MM.1S (cell line): ENCODE measurements at regions not wholly inside any gene's neighbourhood (a gene's known extent, or its start where the extent isn't known, plus 50 kb on each side); places are given as distances from the start of the nearest gene placed in this dataset.

ENCODE experiments used
- DNase-seq: peaks from one replicate; pipeline ENCODE4 v3.0.0-alpha.2; 2015
- H2AFZ ChIP-seq: fragments of 300-600 bp; sonication (generic); 2 replicates; pipeline ENCODE4 v1.6.0; 2016; ENCODE audit warnings: antibody characterized with exemption, low read length
- H3F3A ChIP-seq: fragments of 300-600 bp; sonication (generic); 2 replicates; pipeline ENCODE4 v1.6.1; 2016; ENCODE audit warnings: mild to moderate bottlenecking, antibody characterized with exemption, low read length, moderate library complexity, mixed read lengths; ENCODE audit not compliant: insufficient read depth
- H3K27ac ChIP-seq: fragments of 300-600 bp; sonication (generic); 2 replicates; pipeline ENCODE4 v1.5.1; 2016; ENCODE audit warnings: mild to moderate bottlenecking, low read length
- H3K27me3 ChIP-seq: fragments of 300-600 bp; sonication (generic); replicated peaks from 2 replicates; pipeline ENCODE4 v1.6.0; 2016; ENCODE audit warnings: low read length; ENCODE audit not compliant: insufficient read depth
- H3K36me3 ChIP-seq: fragments of 300-600 bp; sonication (generic); replicated peaks from 2 replicates; pipeline ENCODE4 v1.6.1; 2016; ENCODE audit warnings: mild to moderate bottlenecking, low read length, mixed read lengths; ENCODE audit not compliant: insufficient read depth
- H3K4me1 ChIP-seq: fragments of 300-600 bp; sonication (generic); 2 replicates; pipeline ENCODE4 v1.6.1; 2016; ENCODE audit warnings: low read length, mixed read lengths
- H3K4me2 ChIP-seq: fragments of 300-600 bp; sonication (generic); 2 replicates; pipeline ENCODE4 v1.6.0; 2016; ENCODE audit warnings: low read depth, low read length
- H3K4me3 ChIP-seq: fragments of 300-600 bp; sonication (generic); 2 replicates; pipeline ENCODE4 v1.5.1; 2016; ENCODE audit warnings: low read length, mixed read lengths
- H3K79me2 ChIP-seq: fragments of 300-600 bp; sonication (generic); 2 replicates; pipeline ENCODE4 v1.6.1; 2016; ENCODE audit warnings: mixed run types, low read length, mixed read lengths
- H3K9ac ChIP-seq: fragments of 300-600 bp; sonication (generic); 2 replicates; pipeline ENCODE4 v1.6.1; 2016; ENCODE audit warnings: low read length, mixed read lengths
- H3K9me2 ChIP-seq: fragments of 300-600 bp; sonication (generic); replicated peaks from 2 replicates; pipeline ENCODE4 v1.6.1; 2016; ENCODE audit warnings: mild to moderate bottlenecking, low read length, mixed read lengths; ENCODE audit not compliant: insufficient read depth
- H3K9me3 ChIP-seq: fragments of 300-600 bp; sonication (generic); replicated peaks from 2 replicates; pipeline ENCODE4 v1.6.1; 2016; ENCODE audit warnings: mild to moderate bottlenecking, low read length, mixed read lengths; ENCODE audit not compliant: insufficient read depth
- H4K20me1 ChIP-seq: fragments of 300-600 bp; sonication (generic); 2 replicates; pipeline ENCODE4 v1.6.1; 2016; ENCODE audit warnings: mild to moderate bottlenecking, low read length, moderate library complexity, mixed read lengths; ENCODE audit not compliant: insufficient read depth
- CTCF ChIP-seq: fragments of 300-600 bp; sonication (generic); IDR thresholded peaks from 2 replicates; pipeline ENCODE4 v1.5.1; 2016; ENCODE audit warnings: antibody characterized with exemption, low read length, mixed read lengths
- EZH2 ChIP-seq: fragments of 300-600 bp; sonication (generic); optimal IDR thresholded peaks from 2 replicates; pipeline ENCODE3; 2017; ENCODE audit warnings: low read depth, mild to moderate bottlenecking, antibody characterized with exemption, low read length, mixed read lengths
- EZH2phosphoT487 ChIP-seq: fragments of 300-600 bp; sonication (generic); IDR thresholded peaks from 2 replicates; pipeline ENCODE4 v1.6.1; 2018; ENCODE audit warnings: antibody characterized with exemption, low read length

GRCh38 chr14:55891692-55892091, 226.5 kb upstream of the PELI2 start:
- Histone ChIP-seq H3K36me3 (no peaks in the 10 kb centered on the region), H3K79me2 (no peaks in the 10 kb centered on the region), H3K27me3 (no peaks in the 10 kb centered on the region), H2AFZ (no peak overlapping the region), H3K27ac (no peak overlapping the region), H3K4me2 (no peak overlapping the region), H3K9me2 (no peaks in the 10 kb centered on the region), H3F3A (no peaks in the 10 kb centered on the region), H3K4me3 (no peak overlapping the region), H3K4me1 (no peaks in the 10 kb centered on the region), H3K9ac (no peak overlapping the region), H4K20me1 (no peaks in the 10 kb centered on the region), H3K9me3 (no peaks in the 10 kb centered on the region)
- TF ChIP-seq CTCF (no peak), EZH2phosphoT487 (no peak), EZH2 (no peak)
- no peak for DNase-seq

GRCh38 chr14:55892906-55893305, 225.3 kb upstream of the PELI2 start:
- no peak overlapping the region for H3K27ac ChIP-seq
- no peaks in the 10 kb centered on the region for H3K4me1 ChIP-seq
- H3K9ac ChIP-seq, result no peak overlapping the region
- H3K4me2 ChIP-seq, result no peak overlapping the region
- no peaks in the 10 kb centered on the region for H4K20me1 ChIP-seq
- DNase-seq, result no peak
- H3K27me3 ChIP-seq, result no peaks in the 10 kb centered on the region
- TF ChIP-seq CTCF, result no peak
- TF ChIP-seq EZH2, result no peak
- no peak for TF ChIP-seq EZH2phosphoT487
- no peaks in the 10 kb centered on the region for H3K9me3 ChIP-seq
- H3K79me2 ChIP-seq, result no peaks in the 10 kb centered on the region
- no peak overlapping the region for H2AFZ ChIP-seq
- no peak overlapping the region for H3K4me3 ChIP-seq
- H3K36me3 ChIP-seq, result no peaks in the 10 kb centered on the region
- no peaks in the 10 kb centered on the region for H3K9me2 ChIP-seq
- H3F3A ChIP-seq, result no peaks in the 10 kb centered on the region

GRCh38 chr14:55893705-55894104, 224.5 kb upstream of the PELI2 start:
- Histone ChIP-seq H3K36me3 (no peaks in the 10 kb centered on the region), H3K79me2 (no peaks in the 10 kb centered on the region), H3K4me2 (no peak overlapping the region), H3F3A (no peaks in the 10 kb centered on the region), H3K4me1 (no peaks in the 10 kb centered on the region), H2AFZ (no peak overlapping the region), H3K9me3 (no peaks in the 10 kb centered on the region), H3K27me3 (no peaks in the 10 kb centered on the region), H3K9me2 (no peaks in the 10 kb centered on the region), H3K27ac (no peak overlapping the region), H4K20me1 (no peaks in the 10 kb centered on the region), H3K4me3 (no peak overlapping the region), H3K9ac (no peak overlapping the region)
- no peak for DNase-seq
- TF ChIP-seq CTCF (no peak), EZH2phosphoT487 (no peak), EZH2 (no peak)
